ENCODE measurements at regions not wholly inside any gene's neighbourhood (a gene's known extent, or its start where the extent isn't known, plus 50 kb on each side); places are given as distances from the start of the nearest gene placed in this dataset.

- no peak for DNase-seq (ENCODE audit: low read depth in 3 of 3)
Observed at GRCh38 chr4:181475781-181476507, 767.3 kb upstream of the TENM3 start.

GRCh38 chr4:181476508-181476890 is 766.7 kb upstream of the TENM3 start:
- no peak for DNase-seq (ENCODE audit: low read depth in 3 of 3)

GRCh38 chr4:181477591-181477990 is 765.6 kb upstream of the TENM3 start:
- DNase-seq (ENCODE audit: low read depth in 3 of 3) = no peak

- no peak for DNase-seq (ENCODE audit: low read depth in 3 of 3)
Observed at GRCh38 chr4:181478656-181479055, 764.5 kb upstream of the TENM3 start.

GRCh38 chr4:181479141-181479540 is 764.1 kb upstream of the TENM3 start:
- no peak for DNase-seq (ENCODE audit: low read depth in 3 of 3)

- no peak for DNase-seq (ENCODE audit: low read depth in 3 of 3)
Observed at GRCh38 chr4:181484396-181484795, 758.8 kb upstream of the TENM3 start.

- no peak for DNase-seq (ENCODE audit: low read depth in 3 of 3)
Observed at GRCh38 chr4:181488926-181489325, 754.3 kb upstream of the TENM3 start.

GRCh38 chr4:181498148-181498547 is 745.1 kb upstream of the TENM3 start:
- no peak for DNase-seq (ENCODE audit: low read depth in 3 of 3)

- no peak for DNase-seq (ENCODE audit: low read depth in 3 of 3)
Observed at GRCh38 chr4:181502611-181503010, 740.6 kb upstream of the TENM3 start.

- DNase-seq (ENCODE audit: low read depth in 3 of 3) = no peak
Observed at GRCh38 chr4:181503687-181504390, 739.4 kb upstream of the TENM3 start.

- no peak for DNase-seq (ENCODE audit: low read depth in 3 of 3)
Observed at GRCh38 chr4:181504924-181505323, 738.3 kb upstream of the TENM3 start.

GRCh38 chr4:181507180-181507835 is 735.9 kb upstream of the TENM3 start:
- no peak for DNase-seq (ENCODE audit: low read depth in 3 of 3)

GRCh38 chr4:181507938-181508337 is 735.3 kb upstream of the TENM3 start:
- DNase-seq (ENCODE audit: low read depth in 3 of 3) = no peak

GRCh38 chr4:181508601-181509000 is 734.6 kb upstream of the TENM3 start:
- DNase-seq (ENCODE audit: low read depth in 3 of 3) = no peak

- DNase-seq (ENCODE audit: low read depth in 3 of 3) = no peak
Observed at GRCh38 chr4:181509073-181509472, 734.1 kb upstream of the TENM3 start.

- DNase-seq (ENCODE audit: low read depth in 3 of 3) = no peak
Observed at GRCh38 chr4:181517491-181517890, 725.7 kb upstream of the TENM3 start.

GRCh38 chr4:181520790-181521189 is 722.4 kb upstream of the TENM3 start:
- DNase-seq (ENCODE audit: low read depth in 3 of 3) = no peak

GRCh38 chr4:181523973-181524372 is 719.2 kb upstream of the TENM3 start:
- no peak for DNase-seq (ENCODE audit: low read depth in 3 of 3)

- no peak for DNase-seq (ENCODE audit: low read depth in 3 of 3)
Observed at GRCh38 chr4:181524499-181524898, 718.7 kb upstream of the TENM3 start.

GRCh38 chr4:181525634-181526033 is 717.6 kb upstream of the TENM3 start:
- DNase-seq (ENCODE audit: low read depth in 3 of 3) = no peak

GRCh38 chr4:181528570-181529184 is 714.5 kb upstream of the TENM3 start:
- DNase-seq (ENCODE audit: low read depth in 3 of 3) = no peak

GRCh38 chr4:181529537-181529936 is 713.7 kb upstream of the TENM3 start:
- DNase-seq (ENCODE audit: low read depth in 3 of 3) = no peak
